ENCODE measurements at regions not wholly inside any gene's neighbourhood (a gene's known extent, or its start where the extent isn't known, plus 50 kb on each side); places are given as distances from the start of the nearest gene placed in this dataset.

- TF ChIP-seq TFE3 (CRISPR knock-in tag; IDR thresholded peaks at IDR 0.05) (0 out of 2 replicates have a peak, but pooled peaks have one; percentile 32), GATAD2A (CRISPR knock-in tag; IDR thresholded peaks at IDR 0.05) (peak; percentile 58), RNF2 (conservative IDR thresholded peaks at IDR 0.05; ENCODE audit: low read depth) (no peak), NR2F1 (CRISPR knock-in tag; IDR thresholded peaks at IDR 0.05) (no peak), ARID4A (CRISPR knock-in tag; IDR thresholded peaks at IDR 0.05; ENCODE audit: borderline replicate concordance) (peak; percentile 40; the same call in 1 of the 2 replicates), ELF1 (CRISPR knock-in tag; IDR thresholded peaks at IDR 0.05) (peak; percentile 31; the same call in 1 of the 2 replicates), ZNF383 (CRISPR knock-in tag; IDR thresholded peaks at IDR 0.05; ENCODE audit: borderline replicate concordance) (no peak), ZC3H4 (CRISPR knock-in tag; IDR thresholded peaks at IDR 0.05; ENCODE audit: borderline replicate concordance) (no peak), THAP11 (CRISPR knock-in tag; IDR thresholded peaks at IDR 0.05) (peak; percentile 54), CHCHD3 (CRISPR knock-in tag; IDR thresholded peaks at IDR 0.05) (no peak), CREB3 (CRISPR knock-in tag; IDR thresholded peaks at IDR 0.05) (no peak), ZGPAT (CRISPR knock-in tag; IDR thresholded peaks at IDR 0.05) (0 out of 2 replicates have a peak, but pooled peaks have one; percentile 38), TERF1 (CRISPR knock-in tag; IDR thresholded peaks at IDR 0.05) (no peak), FOXK1 (CRISPR knock-in tag; IDR thresholded peaks at IDR 0.05; ENCODE audit: borderline replicate concordance, low read depth) (no peak), NFYB (CRISPR knock-in tag; IDR thresholded peaks at IDR 0.05) (no peak), NFKBIZ (CRISPR knock-in tag; IDR thresholded peaks at IDR 0.05) (no peak), ZBTB20 (CRISPR knock-in tag; IDR thresholded peaks at IDR 0.05; ENCODE audit: borderline replicate concordance, low read depth) (no peak), ZNF710 (CRISPR knock-in tag; IDR thresholded peaks at IDR 0.05; ENCODE audit: borderline replicate concordance) (no peak)
Measured at GRCh38 chr6:87929843-87930288, 117.8 kb upstream of the SPACA1 start (continued).
